ENCODE measurements at regions not wholly inside any gene's neighbourhood (a gene's known extent, or its start where the extent isn't known, plus 50 kb on each side); places are given as distances from the start of the nearest gene placed in this dataset.

- TF ChIP-seq ZNF384 (IDR thresholded peaks at IDR 0.05): no peak
- no peak for TF ChIP-seq SUZ12 (IDR thresholded peaks at IDR 0.05)
- no peak for TF ChIP-seq FOXK2 (IDR thresholded peaks at IDR 0.05)
- TF ChIP-seq ARNT (IDR thresholded peaks at IDR 0.05): no peak
- TF ChIP-seq SP1 (IDR thresholded peaks at IDR 0.05): no peak
- TF ChIP-seq ELF4 (IDR thresholded peaks at IDR 0.05): no peak
- no peak for TF ChIP-seq FOXA1 (IDR thresholded peaks at IDR 0.05)
- no peak for TF ChIP-seq BHLHE40 (IDR thresholded peaks at IDR 0.05; ENCODE audit: borderline replicate concordance)
- TF ChIP-seq NFRKB (IDR thresholded peaks at IDR 0.05): no peak
- no peak for TF ChIP-seq HDGF (IDR thresholded peaks at IDR 0.05; ENCODE audit: borderline replicate concordance)
- no peak for TF ChIP-seq TARDBP (IDR thresholded peaks at IDR 0.05)
- no peak for TF ChIP-seq FOXM1 (IDR thresholded peaks at IDR 0.05; ENCODE audit: borderline replicate concordance)
- no peak for TF ChIP-seq L3MBTL2 (conservative IDR thresholded peaks at IDR 0.05)
- TF ChIP-seq, protein P1, sequence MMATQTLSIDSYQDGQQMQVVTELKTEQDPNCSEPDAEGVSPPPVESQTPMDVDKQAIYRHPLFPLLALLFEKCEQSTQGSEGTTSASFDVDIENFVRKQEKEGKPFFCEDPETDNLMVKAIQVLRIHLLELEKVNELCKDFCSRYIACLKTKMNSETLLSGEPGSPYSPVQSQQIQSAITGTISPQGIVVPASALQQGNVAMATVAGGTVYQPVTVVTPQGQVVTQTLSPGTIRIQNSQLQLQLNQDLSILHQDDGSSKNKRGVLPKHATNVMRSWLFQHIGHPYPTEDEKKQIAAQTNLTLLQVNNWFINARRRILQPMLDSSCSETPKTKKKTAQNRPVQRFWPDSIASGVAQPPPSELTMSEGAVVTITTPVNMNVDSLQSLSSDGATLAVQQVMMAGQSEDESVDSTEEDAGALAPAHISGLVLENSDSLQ (IDR thresholded peaks at IDR 0.05): no peak
Observed at GRCh38 chr2:71947809-71948208, 199.9 kb downstream of the CYP26B1 start.

Measured in HEK293T (cell line).